Smooth muscle cell (in vitro differentiated cells): ENCODE measurements at regions not wholly inside any gene's neighbourhood (a gene's known extent, or its start where the extent isn't known, plus 50 kb on each side); places are given as distances from the start of the nearest gene placed in this dataset.

Source experiments
- DNase-seq: peaks from one replicate; lab custom pipeline; 2025; ENCODE audit not compliant: unreplicated experiment; lab: John Stamatoyannopoulos, UW
- H2AFZ ChIP-seq: fragments of 200-600 bp; sonication (generic); 2 replicates; pipeline ENCODE4 v1.6.0; 2016; ENCODE audit warnings: antibody characterized with exemption, low read depth, mild to moderate bottlenecking
- H3F3A ChIP-seq: fragments of 200-600 bp; sonication (generic); 2 replicates; pipeline ENCODE4 v1.6.0; 2017; ENCODE audit warnings: antibody characterized with exemption, low read depth
- H3K27ac ChIP-seq: fragments of 200-600 bp; sonication (generic); 2 replicates; pipeline ENCODE4 v1.5.1; 2016; ENCODE audit warnings: low read depth, mild to moderate bottlenecking
- H3K27me3 ChIP-seq: fragments of 200-600 bp; sonication (generic); 2 replicates; pipeline ENCODE4 v1.6.1; 2016; ENCODE audit warnings: low read depth, mild to moderate bottlenecking
- H3K36me3 ChIP-seq: fragments of 200-600 bp; sonication (generic); 2 replicates; pipeline ENCODE4 v1.5.1; 2016; ENCODE audit warnings: low read depth
- H3K4me1 ChIP-seq: fragments of 200-600 bp; sonication (generic); 2 replicates; pipeline ENCODE4 v1.5.1; 2016; ENCODE audit warnings: low read depth
- H3K4me2 ChIP-seq: fragments of 200-600 bp; sonication (generic); 2 replicates; pipeline ENCODE4 v1.6.0; 2016; ENCODE audit warnings: mild to moderate bottlenecking
- H3K4me3 ChIP-seq: fragments of 200-600 bp; sonication (generic); 2 replicates; pipeline ENCODE4 v1.5.1; 2016; ENCODE audit warnings: mild to moderate bottlenecking
- H3K79me2 ChIP-seq: fragments of 200-600 bp; sonication (generic); 2 replicates; pipeline ENCODE4 v1.6.0; 2016; ENCODE audit warnings: low read depth, mild to moderate bottlenecking
- H3K9ac ChIP-seq: fragments of 200-600 bp; sonication (generic); 2 replicates; pipeline ENCODE4 v1.6.0; 2016; ENCODE audit warnings: low read depth
- H3K9me3 ChIP-seq: fragments of 200-600 bp; sonication (generic); replicated peaks from 2 replicates; pipeline ENCODE4 v1.5.1; 2016; ENCODE audit warnings: low read depth
- H4K20me1 ChIP-seq: fragments of 200-600 bp; sonication (generic); 2 replicates; pipeline ENCODE4 v1.6.0; 2016; ENCODE audit warnings: low read depth
- WGBS: methylation state at CpG from one replicate; pipeline ENCODE4 v1.1.7; 2016; ENCODE audit warnings: low lambda C conversion rate; 5-methylcytosine and 5-hydroxymethylcytosine counted together
- TF ChIP-seq, protein P1 (sequence below): fragments of 200-600 bp; sonication (generic); IDR thresholded peaks from 2 replicates; pipeline ENCODE4 v1.5.1; 2017; ENCODE audit warnings: borderline replicate concordance, mild to moderate bottlenecking, antibody characterized with exemption; ENCODE audit not compliant: insufficient read depth, poor library complexity, severe bottlenecking

DNA sequence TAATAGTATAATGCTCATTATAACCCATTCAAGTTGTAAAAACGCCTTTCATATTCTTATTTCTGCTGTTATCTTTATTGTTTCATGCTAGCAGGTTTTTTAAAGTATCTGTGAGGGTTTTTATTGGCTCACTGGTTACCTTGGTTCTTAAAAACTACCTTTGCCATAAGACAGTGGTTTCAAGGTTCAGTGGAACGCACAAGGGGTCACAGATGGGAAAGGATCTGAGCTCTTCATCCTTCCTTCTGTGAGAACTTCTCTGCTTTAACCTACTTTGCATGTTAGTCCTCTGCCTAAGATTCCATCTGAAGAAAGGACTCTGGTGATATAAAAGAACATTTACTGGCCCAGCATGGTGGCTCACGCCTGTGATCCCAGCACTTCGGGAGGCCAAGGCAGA is 492.6 kb downstream of the CD83 start:
- no peaks in the 10 kb centered on the region for H3K4me1 ChIP-seq
- no peak overlapping the region for H3K4me3 ChIP-seq
- H3K79me2 ChIP-seq = no peaks in the 10 kb centered on the region
- no peak overlapping the region for H2AFZ ChIP-seq
- TF ChIP-seq, protein P1, sequence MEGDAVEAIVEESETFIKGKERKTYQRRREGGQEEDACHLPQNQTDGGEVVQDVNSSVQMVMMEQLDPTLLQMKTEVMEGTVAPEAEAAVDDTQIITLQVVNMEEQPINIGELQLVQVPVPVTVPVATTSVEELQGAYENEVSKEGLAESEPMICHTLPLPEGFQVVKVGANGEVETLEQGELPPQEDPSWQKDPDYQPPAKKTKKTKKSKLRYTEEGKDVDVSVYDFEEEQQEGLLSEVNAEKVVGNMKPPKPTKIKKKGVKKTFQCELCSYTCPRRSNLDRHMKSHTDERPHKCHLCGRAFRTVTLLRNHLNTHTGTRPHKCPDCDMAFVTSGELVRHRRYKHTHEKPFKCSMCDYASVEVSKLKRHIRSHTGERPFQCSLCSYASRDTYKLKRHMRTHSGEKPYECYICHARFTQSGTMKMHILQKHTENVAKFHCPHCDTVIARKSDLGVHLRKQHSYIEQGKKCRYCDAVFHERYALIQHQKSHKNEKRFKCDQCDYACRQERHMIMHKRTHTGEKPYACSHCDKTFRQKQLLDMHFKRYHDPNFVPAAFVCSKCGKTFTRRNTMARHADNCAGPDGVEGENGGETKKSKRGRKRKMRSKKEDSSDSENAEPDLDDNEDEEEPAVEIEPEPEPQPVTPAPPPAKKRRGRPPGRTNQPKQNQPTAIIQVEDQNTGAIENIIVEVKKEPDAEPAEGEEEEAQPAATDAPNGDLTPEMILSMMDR = no peak
- no peak overlapping the region for H3K9ac ChIP-seq
- H3K36me3 ChIP-seq = no peaks in the 10 kb centered on the region
- no peak for DNase-seq
- no peak overlapping the region for H3K4me2 ChIP-seq
- H3F3A ChIP-seq = no peaks in the 10 kb centered on the region
- H3K9me3 ChIP-seq = no peaks in the 10 kb centered on the region
- no peaks in the 10 kb centered on the region for H3K27me3 ChIP-seq
- H3K27ac ChIP-seq = no peak overlapping the region
- no peaks in the 10 kb centered on the region for H4K20me1 ChIP-seq
- 95% methylated on average over 4 of the region's 4 CpGs for WGBS

DNA sequence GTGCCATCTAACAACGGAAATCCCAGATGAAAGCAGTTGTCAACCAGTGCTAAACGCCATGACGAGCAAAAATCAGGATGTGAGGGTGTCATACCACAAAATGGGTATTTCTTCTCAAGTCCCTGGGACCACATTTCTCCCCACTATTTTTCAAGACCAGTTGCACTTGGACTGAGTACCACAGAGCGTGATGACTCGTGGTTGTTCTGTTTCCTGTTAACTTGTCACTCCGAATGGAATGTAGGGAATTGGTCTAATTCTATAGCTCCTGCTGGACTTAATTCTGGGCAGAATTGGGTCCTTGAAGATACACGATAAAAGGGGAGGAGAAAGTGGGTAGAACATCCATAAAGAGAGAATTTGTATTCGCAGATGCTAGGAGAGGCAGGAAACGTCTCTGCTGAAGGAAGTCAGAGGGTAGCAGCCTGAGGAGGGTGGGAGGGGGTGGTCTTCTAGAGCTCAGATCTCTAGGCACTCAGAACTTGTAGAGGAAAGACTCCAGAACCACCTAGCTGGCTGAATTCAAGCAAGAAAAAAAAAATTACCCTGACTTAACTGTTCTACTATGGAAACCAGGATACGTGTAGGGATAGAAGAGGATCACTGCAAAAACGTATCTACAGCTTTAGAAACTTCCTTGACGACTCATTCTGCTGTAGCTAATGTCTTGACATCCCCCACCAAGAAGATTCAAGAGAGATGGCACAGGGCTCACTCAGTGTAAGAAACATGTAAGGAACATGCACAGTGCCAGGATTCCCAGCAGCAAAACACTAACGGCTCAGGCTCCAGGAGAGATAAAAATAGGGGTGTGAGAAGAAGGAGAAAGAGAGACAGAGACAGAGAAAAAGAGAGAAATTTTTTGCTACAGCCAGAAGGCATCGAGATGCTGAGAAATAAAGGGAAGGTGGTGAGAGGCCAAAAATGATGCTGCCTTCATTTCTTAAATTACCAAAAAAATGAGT is 494.7 kb downstream of the CD83 start:
- TF ChIP-seq, protein P1 = no peak
- no peak overlapping the region for H2AFZ ChIP-seq
- H3K79me2 ChIP-seq = no peaks in the 10 kb centered on the region
- H3K9ac ChIP-seq = no peak overlapping the region
- H3K4me3 ChIP-seq = no peak overlapping the region
- WGBS = 47% methylated on average over 14 of the region's 14 CpGs
- H3F3A ChIP-seq = no peaks in the 10 kb centered on the region
- no peaks in the 10 kb centered on the region for H3K36me3 ChIP-seq
- no peaks in the 10 kb centered on the region for H3K4me1 ChIP-seq
- H3K4me2 ChIP-seq = no peak overlapping the region
- no peaks in the 10 kb centered on the region for H3K9me3 ChIP-seq
- no peak overlapping the region for H3K27ac ChIP-seq
- no peaks in the 10 kb centered on the region for H4K20me1 ChIP-seq
- no peak for DNase-seq
- no peaks in the 10 kb centered on the region for H3K27me3 ChIP-seq

DNA sequence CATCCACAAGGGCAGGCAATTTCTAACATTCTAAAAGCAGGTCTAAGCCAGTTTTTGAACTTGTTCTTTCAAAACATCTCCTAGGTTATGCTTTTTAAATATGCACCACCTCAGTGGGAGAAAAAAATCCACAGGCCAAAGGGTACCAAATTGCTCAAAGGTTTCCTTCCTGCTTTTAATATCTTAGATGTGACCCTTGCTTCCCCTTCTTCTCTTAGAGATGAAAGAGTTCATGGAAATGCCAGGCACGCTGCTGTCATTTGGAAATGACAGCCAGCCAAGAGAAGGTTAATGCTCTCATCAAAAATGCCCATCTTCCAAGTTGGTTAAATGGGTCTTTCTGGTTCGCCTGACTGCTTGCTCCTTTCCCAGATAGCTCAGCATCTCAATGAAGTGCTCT is 497.1 kb downstream of the CD83 start:
- DNase-seq = no peak
- no peak overlapping the region for H3K27ac ChIP-seq
- H3K4me2 ChIP-seq = no peak overlapping the region
- no peak overlapping the region for H3K9ac ChIP-seq
- no peaks in the 10 kb centered on the region for H3K9me3 ChIP-seq
- H3K4me3 ChIP-seq = no peak overlapping the region
- no peaks in the 10 kb centered on the region for H3K36me3 ChIP-seq
- TF ChIP-seq, protein P1 = no peak
- peaks cover 13% of the 10 kb centered on the region for H3K27me3 ChIP-seq
- H3K79me2 ChIP-seq = no peaks in the 10 kb centered on the region
- no peaks in the 10 kb centered on the region for H3F3A ChIP-seq
- no peak overlapping the region for H2AFZ ChIP-seq
- no peaks in the 10 kb centered on the region for H3K4me1 ChIP-seq
- 86% methylated on average over 2 of the region's 2 CpGs for WGBS
- no peaks in the 10 kb centered on the region for H4K20me1 ChIP-seq
